ENCODE measurements at regions not wholly inside any gene's neighbourhood (a gene's known extent, or its start where the extent isn't known, plus 50 kb on each side); places are given as distances from the start of the nearest gene placed in this dataset.

GRCh38 chr2:52828112-52828511 lies 939.5 kb upstream of the CHAC2 start:
- TF ChIP-seq EP300 (IDR thresholded peaks at IDR 0.05) (no peak), CBX2 (IDR thresholded peaks at IDR 0.05; ENCODE audit: borderline replicate concordance, low read depth) (no peak), MAZ (IDR thresholded peaks at IDR 0.05; ENCODE audit: borderline replicate concordance, low read depth, low read length) (no peak), CTCF (IDR thresholded peaks at IDR 0.05) (no peak), POLR2AphosphoS2 (conservative IDR thresholded peaks at IDR 0.05; ENCODE audit: low read length) (no peak)
- TF ChIP-seq, protein P1, sequence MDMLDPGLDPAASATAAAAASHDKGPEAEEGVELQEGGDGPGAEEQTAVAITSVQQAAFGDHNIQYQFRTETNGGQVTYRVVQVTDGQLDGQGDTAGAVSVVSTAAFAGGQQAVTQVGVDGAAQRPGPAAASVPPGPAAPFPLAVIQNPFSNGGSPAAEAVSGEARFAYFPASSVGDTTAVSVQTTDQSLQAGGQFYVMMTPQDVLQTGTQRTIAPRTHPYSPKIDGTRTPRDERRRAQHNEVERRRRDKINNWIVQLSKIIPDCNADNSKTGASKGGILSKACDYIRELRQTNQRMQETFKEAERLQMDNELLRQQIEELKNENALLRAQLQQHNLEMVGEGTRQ (IDR thresholded peaks at IDR 0.05), result no peak

All from A549 (cell line).